HG03460 (cell line): ENCODE measurements at regions not wholly inside any gene's neighbourhood (a gene's known extent, or its start where the extent isn't known, plus 50 kb on each side); places are given as distances from the start of the nearest gene placed in this dataset.
"Not testable (repeated sequence)": the region's sequence is repeated elsewhere in the genome, so short reads cannot be mapped to it uniquely, and the experiment has no call there.

Source experiments
- ATAC-seq: cut with Tn5 transposase; IDR thresholded peaks from one replicate; pipeline ENCODE4 v1.9.1; 2021; ENCODE audit not compliant: unreplicated experiment

GRCh38 chr5:67889870-67890269 is 325.7 kb upstream of the PIK3R1 start:
- not testable (repeated sequence) for ATAC-seq

GRCh38 chr5:67887748-67888161 is 327.8 kb upstream of the PIK3R1 start:
- no peak for ATAC-seq

GRCh38 chr5:67886761-67887160 is 328.8 kb upstream of the PIK3R1 start:
- no peak for ATAC-seq

GRCh38 chr5:67880876-67881275 is 334.7 kb upstream of the PIK3R1 start:
- ATAC-seq = no peak

- ATAC-seq = no peak
Measured at GRCh38 chr5:67880511-67880805, 335.1 kb upstream of the PIK3R1 start.

GRCh38 chr5:67879620-67880510 is 335.7 kb upstream of the PIK3R1 start:
- no peak for ATAC-seq

- no peak for ATAC-seq
Measured at GRCh38 chr5:67878933-67879332, 336.6 kb upstream of the PIK3R1 start.

GRCh38 chr5:67876371-67876770 is 339.2 kb upstream of the PIK3R1 start:
- ATAC-seq = no peak

GRCh38 chr5:67875601-67876000 is 340.0 kb upstream of the PIK3R1 start:
- ATAC-seq = no peak

GRCh38 chr5:67873935-67874334 is 341.6 kb upstream of the PIK3R1 start:
- ATAC-seq = no peak

GRCh38 chr5:67870662-67871061 is 344.9 kb upstream of the PIK3R1 start:
- ATAC-seq = no peak

- ATAC-seq = not testable (repeated sequence)
Measured at GRCh38 chr5:67864335-67864734, 351.2 kb upstream of the PIK3R1 start.

- ATAC-seq = no peak
Measured at GRCh38 chr5:67858471-67859031, 357.0 kb upstream of the PIK3R1 start.

GRCh38 chr5:67857502-67857901 is 358.1 kb upstream of the PIK3R1 start:
- no peak for ATAC-seq

GRCh38 chr5:67855523-67855922 is 360.0 kb upstream of the PIK3R1 start:
- no peak for ATAC-seq

- not testable (repeated sequence) for ATAC-seq
Measured at GRCh38 chr5:67850906-67851305, 364.6 kb upstream of the PIK3R1 start.

GRCh38 chr5:67844924-67845323 is 370.6 kb upstream of the PIK3R1 start:
- no peak for ATAC-seq

- ATAC-seq = no peak
Measured at GRCh38 chr5:67842806-67843205, 372.8 kb upstream of the PIK3R1 start.

GRCh38 chr5:67837225-67837624 is 378.3 kb upstream of the PIK3R1 start:
- ATAC-seq = not testable (repeated sequence)

- ATAC-seq = not testable (repeated sequence)
Measured at GRCh38 chr5:67836496-67836895, 379.1 kb upstream of the PIK3R1 start.

- ATAC-seq = no peak
Measured at GRCh38 chr5:67831048-67831447, 384.5 kb upstream of the PIK3R1 start.

GRCh38 chr5:67827541-67827940 is 388.0 kb upstream of the PIK3R1 start:
- ATAC-seq = no peak

- no peak for ATAC-seq
Measured at GRCh38 chr5:67824852-67825251, 390.7 kb upstream of the PIK3R1 start.
